ENCODE measurements at regions not wholly inside any gene's neighbourhood (a gene's known extent, or its start where the extent isn't known, plus 50 kb on each side); places are given as distances from the start of the nearest gene placed in this dataset.

GRCh38 chr10:63066606-63067005, 66.5 kb upstream of the NRBF2 start:
- intact Hi-C loops (cut with micrococcal nuclease), result no loop called here
- POLR2A ChIA-PET, result no interaction called here
- no peak for TF ChIP-seq CTCF (IDR thresholded peaks at IDR 0.05)
- H3K4me1 Mint-ChIP-seq, result no peaks in the 10 kb centered on the region
- H3K27ac Mint-ChIP-seq, result no peak overlapping the region
- CTCF ChIA-PET, result no interaction called here
- DNase-seq, result no peak
- peaks cover 39% of the 10 kb centered on the region for H3K27me3 Mint-ChIP-seq
- no peaks in the 10 kb centered on the region for H3K36me3 Mint-ChIP-seq (ENCODE audit: low read depth)
- H3K4me3 Mint-ChIP-seq, result no peak overlapping the region
- ATAC-seq (ENCODE audit: low read depth), result no peak
- H3K9me3 Mint-ChIP-seq, result no peaks in the 10 kb centered on the region

DNA sequence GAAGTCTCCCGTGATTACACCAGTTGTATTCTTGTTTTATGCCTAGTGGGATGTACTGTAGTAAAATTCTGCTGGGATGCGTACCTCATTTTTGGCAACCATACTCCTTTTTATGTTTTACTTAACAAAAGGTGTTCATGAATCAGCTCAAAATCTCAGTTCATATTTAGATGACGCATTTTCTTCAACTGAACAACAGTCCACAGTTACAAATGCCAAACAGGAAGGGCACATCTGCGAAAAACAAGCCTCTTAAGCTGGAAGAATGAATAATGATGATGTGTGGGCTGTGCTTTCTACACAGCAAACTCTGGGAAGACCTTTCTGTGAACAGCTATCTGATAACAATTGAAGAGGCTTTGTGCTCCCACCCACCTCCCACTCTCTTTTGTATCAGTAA, 68.4 kb upstream of the NRBF2 start:
- ChIA-PET CTCF (no interaction called here), POLR2A (no interaction called here)
- intact Hi-C loops (cut with micrococcal nuclease), result no loop called here
- Mint-ChIP-seq H3K27me3 (peaks cover 35% of the 10 kb centered on the region), H3K4me3 (no peak overlapping the region), H3K4me1 (no peaks in the 10 kb centered on the region), H3K9me3 (no peaks in the 10 kb centered on the region), H3K27ac (no peak overlapping the region), H3K36me3 (ENCODE audit: low read depth) (no peaks in the 10 kb centered on the region)
- DNase-seq, result no peak
- TF ChIP-seq CTCF (IDR thresholded peaks at IDR 0.05), result no peak
- ATAC-seq (ENCODE audit: low read depth), result no peak

GRCh38 chr10:63058236-63058635, 74.9 kb upstream of the NRBF2 start:
- CTCF ChIA-PET, result no interaction called here
- intact Hi-C loops (cut with micrococcal nuclease), result no loop called here
- Mint-ChIP-seq H3K36me3 (ENCODE audit: low read depth) (no peaks in the 10 kb centered on the region), H3K4me1 (no peaks in the 10 kb centered on the region), H3K27me3 (peaks cover 4% of the 10 kb centered on the region), H3K9me3 (no peaks in the 10 kb centered on the region), H3K4me3 (no peak overlapping the region), H3K27ac (no peak overlapping the region)
- no peak for ATAC-seq (ENCODE audit: low read depth)
- POLR2A ChIA-PET, result no interaction called here
- no peak for TF ChIP-seq CTCF (IDR thresholded peaks at IDR 0.05)
- no peak for DNase-seq

DNA sequence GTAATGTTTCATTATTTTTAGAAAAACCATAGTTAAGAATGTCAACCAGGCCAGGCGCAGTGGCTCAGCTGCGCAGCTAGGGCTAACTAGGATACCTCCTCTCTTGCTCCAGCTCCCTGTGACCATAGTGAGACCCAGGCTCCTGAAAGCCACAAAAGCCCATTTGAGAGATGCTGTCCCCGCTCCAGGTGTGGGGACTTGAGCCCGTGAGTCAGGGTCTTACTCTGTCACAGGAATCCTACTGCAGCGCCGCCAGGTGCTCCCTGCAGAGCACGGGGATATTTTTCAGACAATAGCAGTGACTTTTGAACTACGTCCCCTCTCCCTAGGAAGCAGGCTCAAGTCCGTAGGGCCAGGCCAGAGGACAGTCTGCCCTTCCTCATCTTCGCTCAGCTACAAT, 75.6 kb upstream of the NRBF2 start:
- Mint-ChIP-seq H3K4me3 (no peak overlapping the region), H3K27me3 (peaks cover 7% of the 10 kb centered on the region), H3K9me3 (no peaks in the 10 kb centered on the region), H3K27ac (no peak overlapping the region), H3K36me3 (ENCODE audit: low read depth) (no peaks in the 10 kb centered on the region), H3K4me1 (no peaks in the 10 kb centered on the region)
- TF ChIP-seq CTCF (IDR thresholded peaks at IDR 0.05), result no peak
- intact Hi-C loops (cut with micrococcal nuclease), result no loop called here
- CTCF ChIA-PET, result interaction anchor here (1.2 kb wide), 1 partner anchor 618 kb away, joined by 3 read pairs; no protein-coding TSS in a partner anchor
- POLR2A ChIA-PET, result no interaction called here
- DNase-seq, result no peak
- no peak for ATAC-seq (ENCODE audit: low read depth)

GRCh38 chr10:63055705-63056104, 77.4 kb upstream of the NRBF2 start:
- DNase-seq (no peak), ATAC-seq (ENCODE audit: low read depth) (no peak)
- Mint-ChIP-seq H3K4me3 (no peak overlapping the region), H3K36me3 (ENCODE audit: low read depth) (no peaks in the 10 kb centered on the region), H3K27me3 (peaks cover 7% of the 10 kb centered on the region), H3K9me3 (no peaks in the 10 kb centered on the region), H3K4me1 (no peaks in the 10 kb centered on the region), H3K27ac (no peak overlapping the region)
- POLR2A ChIA-PET, result no interaction called here
- TF ChIP-seq CTCF (IDR thresholded peaks at IDR 0.05), result no peak
- intact Hi-C loops (cut with micrococcal nuclease), result no loop called here
- CTCF ChIA-PET, result no interaction called here
